NCI-H187 treated with DMSO at 0.1 percent for 48 hours (cell line): ENCODE measurements at regions not wholly inside any gene's neighbourhood (a gene's known extent, or its start where the extent isn't known, plus 50 kb on each side); places are given as distances from the start of the nearest gene placed in this dataset.
"Not testable (repeated sequence)": the region's sequence is repeated elsewhere in the genome, so short reads cannot be mapped to it uniquely, and the experiment has no call there.

ENCODE experiments used
- DNase-seq: peaks from one replicate; lab custom pipeline; 2025; lab: John Stamatoyannopoulos, UW

DNA sequence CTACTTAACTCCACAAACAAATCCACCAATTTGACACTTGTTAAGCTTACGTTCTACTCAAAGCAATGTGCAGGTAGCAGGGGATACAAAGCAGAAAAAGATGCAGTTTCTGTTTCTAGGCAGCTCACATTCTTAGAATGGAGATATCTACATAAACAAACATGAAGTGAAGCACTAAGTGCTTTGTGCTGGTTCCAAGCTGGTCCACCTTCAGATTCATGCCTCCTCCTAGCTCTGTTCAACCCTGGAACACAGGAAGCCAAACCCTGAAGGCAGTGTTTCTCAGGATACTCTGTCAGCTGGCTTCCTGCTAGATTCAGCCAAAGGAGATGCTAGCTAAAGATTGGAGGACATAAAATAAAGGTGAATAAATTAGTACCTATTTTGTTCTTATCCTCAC, 55.3 kb upstream of the NOL4 start:
- no peak for DNase-seq

DNA sequence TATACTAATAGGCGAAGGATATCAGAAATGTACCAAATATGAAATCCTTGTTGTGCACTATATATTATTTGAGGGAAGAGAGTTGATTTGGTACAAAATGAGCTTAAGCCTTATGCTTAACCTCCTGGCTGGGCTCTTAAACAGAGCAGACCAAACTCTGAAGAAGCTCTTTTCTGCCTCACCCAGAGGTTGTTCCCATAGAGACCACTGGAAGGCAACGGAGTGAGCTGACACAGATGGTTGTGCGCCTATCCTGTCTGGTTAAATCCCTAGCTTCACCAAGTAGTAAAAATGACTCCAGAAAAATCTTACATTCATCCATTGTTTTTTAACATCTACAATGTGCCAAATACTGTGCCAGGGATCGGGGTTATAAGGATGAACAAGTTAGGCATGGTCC, 55.9 kb upstream of the NOL4 start:
- DNase-seq: no peak

DNA sequence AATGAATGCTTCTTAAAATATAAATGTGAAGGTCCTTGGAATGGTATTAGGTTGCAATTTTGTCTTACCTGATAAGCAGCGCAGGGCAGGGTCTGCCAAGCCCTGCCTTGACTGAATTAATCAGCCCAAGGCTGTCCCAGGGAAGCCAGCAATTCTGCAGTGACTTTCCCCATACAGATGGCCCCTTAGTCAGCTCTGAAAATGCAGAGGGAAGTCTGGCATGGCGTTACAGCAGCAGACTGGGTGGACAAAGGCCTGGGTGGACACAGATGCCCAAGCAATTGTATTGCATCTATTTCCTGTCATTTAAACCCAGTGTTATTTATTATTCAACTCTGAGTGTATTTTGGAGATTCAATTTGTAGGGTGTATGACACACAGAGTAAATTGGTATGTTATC, 56.6 kb upstream of the NOL4 start:
- no peak for DNase-seq

DNA sequence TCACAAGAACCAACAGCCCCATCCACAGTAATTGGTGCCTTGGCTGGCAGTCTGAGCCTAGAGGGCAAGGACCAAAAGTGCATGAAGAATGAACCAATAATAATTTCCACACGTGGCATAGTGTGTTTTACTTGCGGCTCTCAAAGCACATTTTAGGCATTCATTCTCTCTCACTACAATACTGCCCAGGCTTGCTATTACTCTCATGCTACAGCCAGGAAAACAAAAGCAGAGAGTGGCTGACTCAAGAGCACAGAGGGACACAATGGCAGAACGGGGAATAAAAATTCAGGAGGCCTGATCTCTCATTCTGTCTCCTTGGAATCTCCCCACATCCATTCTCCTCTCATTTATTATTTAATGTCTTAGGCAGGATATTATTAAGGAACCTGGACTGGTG, 57.0 kb upstream of the NOL4 start:
- no peak for DNase-seq

GRCh38 chr18:34283506-34283905, 58.8 kb upstream of the NOL4 start:
- no peak for DNase-seq

DNA sequence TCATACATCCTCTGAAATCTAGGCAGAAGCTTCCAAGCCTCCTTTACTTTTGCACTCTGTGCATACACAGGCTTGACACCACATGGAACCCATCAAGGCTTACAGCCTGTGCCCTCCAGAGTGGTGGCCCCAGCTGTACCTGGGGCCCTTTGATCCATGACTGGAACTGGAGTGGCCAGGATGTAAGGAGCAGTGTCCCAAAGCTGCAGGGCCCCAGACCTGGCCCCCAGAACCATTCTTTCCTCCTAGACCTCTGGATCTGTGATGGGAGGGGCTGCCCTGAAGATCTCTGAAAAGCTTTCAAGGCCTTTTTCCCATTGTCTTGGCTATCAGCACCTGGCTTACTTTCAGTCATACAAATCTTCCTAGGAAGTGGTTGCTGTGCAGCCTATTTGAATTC, 63.1 kb upstream of the NOL4 start:
- no peak for DNase-seq

GRCh38 chr18:34292594-34292993, 67.9 kb upstream of the NOL4 start:
- DNase-seq: no peak

- no peak for DNase-seq
These were observed 72.6 kb upstream of the NOL4 start for GRCh38 chr18:34297287-34297686.

GRCh38 chr18:34299828-34300227, 75.1 kb upstream of the NOL4 start:
- no peak for DNase-seq

GRCh38 chr18:34311468-34311867, 86.8 kb upstream of the NOL4 start:
- DNase-seq: no peak

GRCh38 chr18:34314847-34315246, 90.1 kb upstream of the NOL4 start:
- DNase-seq: no peak

DNA sequence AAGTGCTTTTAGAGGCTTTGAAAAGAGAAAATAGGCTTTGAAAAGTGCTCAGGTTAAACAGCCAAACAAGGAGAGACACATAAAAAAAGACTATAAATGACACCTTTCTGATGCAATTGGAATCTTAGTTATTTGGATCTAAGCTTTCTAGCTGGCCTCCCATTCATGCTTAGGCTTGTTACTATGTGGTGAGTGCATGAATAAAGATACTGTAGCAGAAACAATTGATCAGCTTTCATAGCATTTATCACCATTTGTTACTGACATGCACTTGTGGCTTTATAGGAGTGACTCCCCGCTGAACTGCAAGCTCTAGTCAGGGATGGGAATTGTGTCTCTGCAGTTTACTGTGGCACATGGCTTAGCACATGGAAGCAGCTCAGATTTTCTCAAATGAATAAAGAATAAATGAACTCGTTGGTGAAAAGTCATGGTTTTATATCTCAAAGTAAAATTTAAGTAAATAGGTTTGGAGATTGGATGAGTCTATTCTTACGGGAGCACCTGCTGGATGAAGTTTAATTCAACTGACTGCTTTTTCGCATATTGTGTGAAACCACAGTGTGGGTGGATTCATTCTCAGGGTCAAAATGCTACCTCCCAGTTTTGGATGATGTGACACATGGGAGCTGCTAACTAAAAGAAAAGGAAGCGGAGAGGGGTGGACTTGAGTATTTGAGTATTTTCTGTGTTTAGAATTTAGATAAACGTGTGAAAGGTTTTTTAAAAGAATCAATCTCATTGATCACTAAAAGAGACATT, 91.1 kb upstream of the NOL4 start:
- peak; percentile 94 for DNase-seq

- DNase-seq: no peak
These were observed 95.6 kb upstream of the NOL4 start for GRCh38 chr18:34320267-34320666.

DNA sequence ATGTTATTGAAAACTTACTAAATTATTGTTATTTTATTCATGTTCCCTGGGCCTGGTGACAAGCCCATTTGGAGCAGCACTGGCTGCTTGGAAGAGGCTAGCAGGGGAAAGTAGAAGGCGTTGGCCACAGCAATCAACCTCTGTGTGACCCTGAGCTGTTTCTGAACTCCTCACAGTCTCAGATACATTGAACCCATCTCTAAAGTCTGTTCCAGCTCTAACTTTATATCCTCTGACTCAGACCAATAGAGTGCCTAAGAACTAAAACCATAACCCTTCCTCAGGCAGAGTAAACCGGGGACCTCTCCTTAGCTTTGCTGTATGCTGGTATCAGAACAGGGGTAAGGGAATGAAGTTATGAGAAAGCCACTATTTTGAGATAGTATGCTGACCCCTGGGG, 96.4 kb upstream of the NOL4 start:
- no peak for DNase-seq

DNA sequence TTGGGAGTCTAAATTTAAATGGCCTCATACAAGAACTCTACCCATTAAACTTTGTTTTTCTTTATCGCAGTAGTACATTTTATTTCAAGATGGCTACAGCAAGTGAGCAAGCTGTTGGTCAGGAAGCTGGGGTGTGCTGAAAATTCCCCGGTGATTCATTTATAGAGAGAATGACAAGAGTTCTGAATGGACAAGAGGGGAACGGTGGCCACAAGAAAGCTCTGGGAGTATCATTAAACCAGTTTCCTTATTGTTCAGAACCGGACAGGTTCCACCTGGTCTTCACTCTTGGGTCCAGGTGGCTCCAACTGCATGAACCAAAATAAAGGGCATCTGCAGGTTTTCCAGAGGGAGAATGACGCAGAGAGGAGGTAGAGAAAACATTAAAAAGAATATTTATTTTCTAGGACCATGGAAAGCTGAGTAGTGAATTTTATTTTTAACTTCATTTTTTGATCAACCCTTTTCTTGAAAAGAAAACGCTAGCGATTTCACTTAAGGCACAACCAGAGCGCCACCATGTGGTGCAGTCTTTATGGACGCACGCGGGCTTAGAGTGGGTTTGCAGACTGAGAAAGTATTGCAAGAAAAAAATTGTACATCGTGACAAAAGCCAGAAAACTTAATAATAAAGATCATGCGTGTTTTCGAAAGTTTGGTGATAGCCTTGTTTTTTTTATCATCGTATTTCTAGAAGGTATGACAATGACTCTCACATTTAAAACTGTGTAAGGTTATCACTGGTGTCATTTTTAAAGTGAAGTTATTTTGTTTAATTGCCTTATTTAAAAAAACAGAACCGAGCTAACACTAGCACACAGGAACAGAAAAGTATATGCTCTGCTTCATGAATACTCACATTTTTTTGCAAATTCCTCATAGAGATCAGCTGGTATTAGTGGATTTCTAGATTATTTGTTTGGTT, 97.9 kb upstream of the NOL4 start:
- DNase-seq: no peak

GRCh38 chr18:34329840-34330239, 105.1 kb upstream of the NOL4 start:
- DNase-seq: no peak

- DNase-seq: no peak
These were observed 105.6 kb upstream of the NOL4 start for GRCh38 chr18:34330308-34330707.

- not testable (repeated sequence) for DNase-seq
These were observed 106.2 kb upstream of the NOL4 start for GRCh38 chr18:34330907-34331306.

- not testable (repeated sequence) for DNase-seq
These were observed 106.6 kb upstream of the NOL4 start for GRCh38 chr18:34331343-34331742.

- no peak for DNase-seq
These were observed 114.4 kb upstream of the NOL4 start for GRCh38 chr18:34339155-34339554.

- no peak for DNase-seq
These were observed 118.2 kb upstream of the NOL4 start for GRCh38 chr18:34342960-34343359.

GRCh38 chr18:34345738-34346137, 121.0 kb upstream of the NOL4 start:
- no peak for DNase-seq

GRCh38 chr18:34350778-34351177, 126.1 kb upstream of the NOL4 start:
- DNase-seq: no peak
